GM11168 (cell line): ENCODE measurements at regions not wholly inside any gene's neighbourhood (a gene's known extent, or its start where the extent isn't known, plus 50 kb on each side); places are given as distances from the start of the nearest gene placed in this dataset.
"Not testable (repeated sequence)": the region's sequence is repeated elsewhere in the genome, so short reads cannot be mapped to it uniquely, and the experiment has no call there.

Source experiments
- in situ Hi-C: fragments of 300-500 bp; cut with MboI; formaldehyde crosslinking; loops from one replicate; pipeline ENCODE4 v1.12.0; 2022; ENCODE audit warnings: low sequenced_read_pairs; ENCODE audit not compliant: unreplicated experiment

DNA sequence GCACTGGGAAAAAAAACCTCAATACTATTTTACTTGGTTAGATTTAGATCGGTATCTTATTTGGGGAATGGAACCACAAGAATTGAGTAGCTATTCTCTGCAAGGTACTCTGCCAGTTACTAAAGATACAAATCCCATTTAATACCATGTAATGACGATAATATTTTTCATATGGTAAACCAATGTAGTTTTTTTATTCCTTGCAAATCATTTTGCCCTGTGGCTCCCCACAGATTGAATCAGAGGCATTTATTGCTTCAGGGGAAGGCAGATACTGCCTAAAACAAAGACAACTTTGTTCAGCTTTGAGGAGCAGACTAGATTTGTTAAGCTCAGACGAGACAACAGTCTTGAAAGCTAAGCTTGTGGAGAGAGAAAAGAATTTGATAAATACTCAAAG, 226.7 kb upstream of the RUNX1 start:
- in situ Hi-C loops = no loop called here

DNA sequence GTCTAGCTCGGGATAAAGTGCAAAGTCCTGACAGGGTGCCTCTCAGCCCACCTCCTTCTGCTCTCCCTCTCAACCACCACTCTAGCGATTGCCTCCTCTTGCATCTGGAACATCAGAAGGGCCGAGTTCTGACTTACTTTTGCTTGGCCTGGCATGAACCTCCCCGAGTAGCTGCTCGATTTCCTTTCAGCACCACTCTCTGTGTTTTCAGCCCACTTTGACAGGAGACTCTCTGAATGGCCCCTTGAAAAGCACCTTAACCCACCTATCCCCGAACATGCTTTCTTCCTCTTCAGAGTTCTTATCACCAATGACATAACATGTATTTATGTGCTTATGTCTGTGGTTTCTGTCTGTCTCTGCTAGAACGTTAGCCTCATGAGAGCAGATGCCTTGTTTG, 225.8 kb upstream of the RUNX1 start:
- in situ Hi-C loops = no loop called here

DNA sequence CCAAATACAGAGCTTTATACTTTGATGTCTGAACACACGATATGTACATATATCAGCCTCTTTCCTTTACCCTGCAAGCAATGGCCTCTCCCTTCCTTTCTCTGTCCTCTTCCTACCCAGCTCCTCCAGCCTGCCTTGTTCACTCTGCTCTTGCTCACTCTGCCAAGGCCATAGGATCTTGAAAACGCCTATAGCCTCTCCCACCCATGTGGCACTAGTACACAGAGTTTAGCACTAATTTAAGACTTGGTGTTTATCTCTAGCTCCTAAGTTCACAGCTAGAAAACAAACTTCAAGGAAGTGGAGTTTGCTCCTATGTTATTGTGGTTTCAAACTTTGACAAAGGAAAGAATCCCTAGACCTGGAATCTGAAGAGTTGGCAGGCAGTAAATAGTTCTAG, 225.0 kb upstream of the RUNX1 start:
- in situ Hi-C loops = no loop called here

DNA sequence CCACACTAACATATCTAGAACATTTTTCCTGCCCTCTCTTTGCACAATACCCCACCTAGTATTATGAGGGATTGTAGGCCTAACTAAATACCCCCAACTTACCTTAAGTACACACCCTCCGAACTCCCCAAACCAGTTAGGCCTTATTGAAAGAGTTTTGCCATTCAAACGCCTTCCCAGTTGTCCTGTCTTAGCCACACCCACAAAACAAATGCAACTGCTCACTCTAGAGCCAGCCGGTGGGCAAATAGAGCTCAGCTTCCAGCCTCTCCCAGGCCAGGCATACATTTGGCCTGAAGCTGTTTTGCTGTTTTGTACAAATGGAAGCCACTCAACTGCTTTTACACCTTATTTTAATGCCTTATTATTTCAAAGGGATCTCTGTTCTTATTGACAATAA, 224.2 kb upstream of the RUNX1 start:
- in situ Hi-C loops = no loop called here

DNA sequence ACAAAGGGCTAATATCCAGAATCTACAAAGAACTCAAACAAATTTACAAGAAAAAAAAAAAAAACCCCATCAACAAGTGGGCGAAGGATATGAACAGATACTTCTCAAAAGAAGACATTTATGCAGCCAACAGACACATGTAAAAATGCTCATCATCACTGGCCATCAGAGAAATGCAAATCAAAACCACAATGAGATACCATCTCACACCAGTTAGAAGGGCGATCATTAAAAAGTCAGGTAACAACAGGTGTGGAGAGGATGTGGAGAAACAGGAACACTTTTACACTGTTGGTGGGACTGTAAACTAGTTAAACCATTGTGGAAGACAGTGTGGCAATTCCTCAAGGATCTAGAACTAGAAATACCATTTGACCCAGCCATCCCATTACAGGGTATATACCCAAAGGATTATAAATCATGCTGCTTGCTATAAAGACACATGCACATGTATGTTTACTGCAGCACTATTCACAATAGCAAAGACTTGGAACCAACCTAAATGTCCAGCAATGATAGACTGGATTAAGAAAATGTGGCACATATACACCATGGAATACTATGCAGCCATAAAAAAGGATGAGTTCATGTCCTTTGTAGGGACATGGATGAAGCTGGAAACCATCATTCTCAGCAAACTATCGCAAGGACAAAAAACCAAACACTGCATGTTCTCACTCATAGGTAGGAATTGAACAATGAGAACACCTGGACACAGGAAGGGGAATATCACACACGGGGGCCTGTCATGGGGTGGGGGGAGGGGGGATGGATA, 222.4 kb upstream of the RUNX1 start:
- in situ Hi-C loops = not testable (repeated sequence)

DNA sequence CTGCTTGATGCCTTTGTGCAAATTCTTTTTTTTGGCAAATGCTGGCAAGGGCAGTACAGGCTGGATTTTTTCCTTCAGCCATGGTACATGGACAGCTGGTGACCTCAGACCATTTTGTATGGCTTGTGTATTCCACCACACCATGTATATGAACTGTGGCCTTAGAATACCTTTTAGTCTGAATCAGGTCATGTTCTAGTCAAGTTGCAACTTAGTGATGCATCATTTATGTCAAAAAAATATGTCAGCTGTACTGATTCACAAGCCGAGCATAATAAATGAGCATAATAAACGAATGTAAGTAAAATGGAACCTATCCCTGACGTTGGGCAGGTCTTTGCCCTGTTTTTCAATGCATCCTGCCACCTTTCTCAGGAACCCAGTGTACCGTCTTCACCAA, 219.7 kb upstream of the RUNX1 start:
- in situ Hi-C loops = no loop called here

DNA sequence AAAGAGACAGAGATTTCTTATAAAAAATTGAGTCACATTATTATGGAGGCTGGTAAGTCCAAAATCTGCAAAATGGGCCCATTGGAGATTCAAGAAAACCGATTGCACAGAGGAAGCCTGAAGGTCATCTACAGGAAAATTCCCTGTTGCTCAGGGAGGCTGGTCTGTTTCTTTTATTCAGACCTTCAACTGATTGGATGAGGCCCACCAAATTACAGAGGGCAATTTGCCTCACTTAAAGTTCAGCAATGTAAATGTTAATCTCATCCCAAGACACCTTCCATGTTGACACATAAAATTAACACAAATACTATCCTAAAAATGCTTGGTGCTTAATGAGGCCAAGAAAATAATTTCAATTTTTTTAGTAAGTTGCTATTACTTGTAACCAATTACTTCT, 219.2 kb upstream of the RUNX1 start:
- in situ Hi-C loops = no loop called here

DNA sequence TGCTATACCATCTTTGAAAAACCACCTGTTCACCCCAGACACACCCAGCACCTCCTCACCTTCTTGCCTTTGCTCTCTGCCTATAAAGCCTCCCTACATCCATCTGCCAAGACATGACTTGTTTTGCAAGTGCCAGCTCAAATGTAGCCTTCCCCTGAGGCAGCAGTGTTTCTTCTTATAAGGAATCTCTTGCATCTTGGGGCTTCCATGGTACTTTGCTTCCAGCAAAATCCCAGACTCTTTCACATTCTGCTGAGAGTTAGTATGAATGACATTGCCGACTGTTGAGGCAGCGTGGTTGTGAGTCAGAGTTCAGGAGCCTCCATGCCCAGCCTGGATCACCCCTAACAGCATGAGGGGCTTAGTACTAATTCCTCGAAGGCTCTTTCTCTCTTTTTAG, 217.4 kb upstream of the RUNX1 start:
- in situ Hi-C loops = no loop called here

DNA sequence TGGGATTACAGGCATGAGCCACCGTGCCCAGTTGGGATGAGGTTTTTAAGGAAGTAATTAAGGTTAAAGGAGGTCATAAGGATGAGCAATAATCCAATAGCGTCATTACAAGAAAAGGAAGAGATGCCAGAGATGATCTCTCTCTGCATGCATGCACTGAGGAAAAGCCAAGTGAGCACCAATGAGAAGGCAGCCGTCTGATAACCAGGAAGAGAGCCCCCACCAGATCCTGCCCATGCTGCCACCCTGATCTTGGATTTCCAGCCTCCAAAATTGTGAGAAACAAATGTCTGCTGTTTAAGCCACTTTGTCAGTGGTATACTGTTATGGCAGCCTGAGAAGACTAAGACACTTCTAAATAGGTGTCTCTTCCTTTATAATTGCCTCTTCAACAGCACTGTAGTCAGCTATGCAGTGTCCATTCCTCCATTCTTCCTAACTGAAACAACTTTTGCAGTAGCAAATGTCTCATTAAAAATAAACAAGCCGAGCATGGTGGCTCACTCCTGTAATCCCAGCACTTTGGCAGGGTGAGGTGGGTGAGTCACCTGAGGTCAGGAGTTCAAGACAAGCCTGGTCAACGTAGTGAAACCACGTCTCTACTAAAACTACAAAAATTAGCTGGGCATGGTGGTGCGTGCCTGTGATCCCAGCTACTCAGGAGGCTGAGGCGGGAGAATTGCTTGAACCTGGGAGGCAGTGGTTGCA, 216.2 kb upstream of the RUNX1 start:
- in situ Hi-C loops = no loop called here

DNA sequence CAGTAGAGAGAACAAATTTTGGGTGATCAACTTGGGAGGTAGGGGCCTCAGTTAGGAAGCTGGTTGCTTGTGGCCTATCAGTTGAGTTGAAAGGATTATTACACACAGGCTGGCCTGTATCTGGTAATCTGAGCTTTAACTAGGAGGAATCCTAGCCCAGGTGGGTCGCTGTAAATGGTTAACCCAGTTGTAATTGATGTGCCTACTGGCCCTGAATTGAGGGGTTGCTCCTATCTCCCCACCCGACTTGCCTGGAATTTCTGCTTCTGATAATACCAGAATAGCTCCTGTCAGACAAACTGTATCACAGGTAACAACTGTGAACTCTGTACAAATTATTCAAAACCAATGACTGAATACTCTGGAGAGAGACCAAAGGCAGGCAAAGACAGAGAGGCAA, 210.4 kb upstream of the RUNX1 start:
- in situ Hi-C loops = no loop called here

DNA sequence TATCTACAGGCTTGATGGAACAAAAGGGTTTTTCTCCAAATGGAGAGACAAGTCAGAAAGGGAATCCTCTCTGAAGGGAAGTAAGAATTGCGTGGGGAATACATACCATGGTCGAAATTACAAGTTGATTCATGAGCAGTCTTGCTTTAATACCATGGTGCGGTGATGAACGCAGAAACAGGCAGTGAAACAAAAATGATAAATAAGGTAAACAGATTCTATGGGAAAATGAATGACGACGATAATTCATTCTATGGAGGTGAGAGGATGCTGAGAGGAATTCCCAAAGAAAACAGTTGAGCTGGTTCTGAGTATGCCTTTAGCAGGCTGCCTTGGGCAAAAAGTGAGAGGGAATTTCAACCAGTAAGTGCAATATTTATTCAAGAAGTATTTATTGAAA, 209.4 kb upstream of the RUNX1 start:
- in situ Hi-C loops = no loop called here

DNA sequence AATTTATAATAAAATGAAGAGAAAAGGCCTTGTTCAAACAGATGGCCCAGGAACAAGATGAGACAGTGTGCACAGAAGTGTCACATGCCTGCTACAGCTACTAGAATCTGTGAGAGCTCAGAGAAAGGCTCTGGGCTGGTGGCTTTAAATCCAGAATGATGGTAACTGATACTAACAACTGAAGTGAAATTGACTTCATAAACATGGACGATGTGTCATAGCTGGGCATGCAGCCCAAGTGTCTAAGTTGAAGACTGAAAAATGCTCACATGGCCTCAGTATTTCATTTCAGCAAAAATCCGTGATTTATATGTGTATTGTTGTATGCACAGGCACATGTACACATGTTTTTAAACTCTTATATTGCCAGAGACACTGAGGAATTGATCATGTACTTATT, 208.3 kb upstream of the RUNX1 start:
- in situ Hi-C loops = no loop called here

DNA sequence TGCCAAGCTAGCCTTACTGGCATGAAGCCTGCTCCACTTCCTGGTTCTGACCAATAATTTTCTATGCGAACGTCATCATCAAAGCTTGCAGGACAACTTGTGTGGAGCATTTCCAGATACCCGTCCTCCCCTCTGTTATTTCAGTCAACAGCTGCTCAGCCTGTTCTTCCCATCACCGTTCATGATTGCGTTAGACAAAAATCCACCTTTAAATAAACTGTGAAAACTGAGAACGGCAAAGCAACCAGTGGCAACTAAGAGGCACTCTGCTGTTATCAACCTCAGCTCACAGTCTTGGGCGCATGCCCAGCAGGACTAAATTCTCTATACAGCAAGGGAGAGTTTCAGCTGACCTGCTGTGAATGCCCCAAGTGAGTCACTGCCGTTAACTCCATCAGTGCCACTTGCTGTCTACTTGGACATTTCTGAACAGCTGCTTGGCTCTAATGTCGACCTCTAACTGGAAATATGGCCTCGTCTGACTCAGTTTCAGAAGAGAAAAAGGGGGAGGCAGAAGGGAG, 207.4 kb upstream of the RUNX1 start:
- in situ Hi-C loops = no loop called here

DNA sequence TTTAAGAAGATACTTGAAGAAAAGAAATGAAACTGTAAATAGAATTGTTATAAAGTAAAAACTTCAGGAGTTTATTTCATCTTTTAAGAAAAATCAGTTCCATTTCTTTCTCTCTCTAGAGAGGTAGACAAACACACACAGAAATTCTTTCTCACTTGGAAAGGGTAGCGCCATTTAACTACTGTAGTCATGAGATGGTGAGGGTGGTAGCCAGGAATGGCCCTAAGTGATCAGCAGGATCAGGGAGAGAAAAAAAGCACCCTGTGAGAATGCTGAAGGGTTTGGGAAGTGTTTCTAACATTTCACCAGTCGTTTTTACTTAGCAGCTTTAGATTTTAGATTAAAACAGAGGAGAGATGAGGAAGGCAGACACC, 205.7 kb upstream of the RUNX1 start:
- in situ Hi-C loops = no loop called here

DNA sequence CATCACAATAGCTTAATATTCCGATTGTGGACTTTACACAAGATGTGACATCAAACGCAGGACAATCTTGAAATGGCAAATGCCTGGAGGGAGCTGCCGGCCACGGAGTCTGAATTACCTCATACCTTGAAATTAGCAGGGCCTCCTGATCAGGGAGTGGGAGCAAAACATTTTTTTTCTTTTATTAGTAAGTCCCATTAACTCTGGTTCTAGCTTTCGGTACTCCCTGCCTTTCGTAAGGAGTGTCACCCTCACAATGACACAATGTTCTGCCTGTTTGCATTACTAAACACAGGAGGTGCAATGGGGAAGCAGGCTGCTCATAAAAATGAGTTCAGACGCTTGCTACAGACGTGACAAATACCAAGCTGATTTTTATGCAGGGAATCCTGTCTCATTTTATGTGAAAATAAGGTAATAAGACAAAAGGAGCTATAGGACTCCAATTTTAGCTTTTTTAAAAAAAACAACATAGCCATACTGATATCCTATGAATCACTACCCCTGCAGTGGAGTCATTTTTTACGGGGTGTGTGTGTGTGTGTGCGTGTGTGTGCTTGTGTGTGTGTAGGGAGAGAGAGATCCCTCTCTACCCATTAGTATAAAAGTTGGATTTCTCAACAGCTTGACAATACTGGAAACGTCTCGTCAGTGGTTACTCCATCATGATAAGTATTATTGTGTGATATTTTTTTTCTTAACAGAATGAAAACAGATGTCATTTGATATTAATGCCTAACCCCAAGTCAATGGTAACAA, 205.1 kb upstream of the RUNX1 start:
- in situ Hi-C loops = no loop called here

DNA sequence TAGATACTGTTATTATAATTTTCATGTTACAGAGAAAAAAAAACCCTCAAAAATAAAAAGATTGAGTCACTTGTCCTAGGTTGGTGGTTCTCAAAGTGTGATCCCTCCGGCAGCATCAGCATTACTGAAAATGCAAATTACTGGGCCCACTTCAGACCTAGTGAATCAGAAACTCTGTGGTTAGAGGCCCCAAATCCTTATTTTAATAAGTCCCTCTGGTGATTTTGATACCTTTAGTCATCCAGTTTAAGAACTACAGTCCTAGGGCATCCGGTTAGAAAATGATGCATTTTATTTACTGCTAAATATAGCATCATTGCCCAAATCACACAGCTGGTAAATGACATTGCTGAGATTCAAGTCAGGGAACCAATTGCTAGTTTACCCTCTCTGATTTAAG, 203.7 kb upstream of the RUNX1 start:
- in situ Hi-C loops = no loop called here

DNA sequence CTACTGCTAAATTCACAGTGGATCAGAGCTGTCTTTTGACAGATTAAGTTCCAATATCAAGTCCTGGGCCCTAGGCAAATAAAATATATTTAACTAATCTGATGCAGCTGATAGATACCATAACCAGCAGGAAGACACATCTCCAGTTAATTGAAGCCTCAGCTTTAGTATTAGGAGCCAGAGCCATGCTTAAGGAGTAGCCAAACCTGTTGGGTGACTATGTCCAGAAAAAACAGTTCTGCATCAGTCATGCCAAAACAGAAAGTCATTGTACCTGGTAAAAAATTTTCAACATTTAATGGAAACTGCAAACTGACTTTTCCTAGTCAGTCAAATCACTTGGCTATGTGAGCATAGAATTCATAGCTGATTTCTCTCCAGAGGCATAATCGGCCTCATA, 200.5 kb upstream of the RUNX1 start:
- in situ Hi-C loops = no loop called here

DNA sequence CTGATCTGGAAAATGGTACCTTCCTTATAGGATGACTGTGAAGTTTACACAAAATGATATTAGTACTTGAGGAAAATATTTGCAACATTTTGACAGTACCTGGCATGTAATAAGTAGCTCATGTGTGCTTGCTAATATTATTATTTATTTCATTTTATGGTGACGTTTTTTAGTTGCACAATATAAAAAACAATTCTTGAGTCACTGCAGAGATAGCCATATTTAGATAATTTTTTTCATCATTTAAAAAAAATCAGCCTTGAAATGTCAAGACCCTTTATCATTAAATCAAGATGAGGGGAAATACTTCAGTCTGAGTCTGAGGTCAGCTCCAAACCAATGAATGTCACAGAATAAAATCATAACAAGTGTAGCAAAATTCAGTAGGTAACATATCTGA, 196.8 kb upstream of the RUNX1 start:
- in situ Hi-C loops = no loop called here

DNA sequence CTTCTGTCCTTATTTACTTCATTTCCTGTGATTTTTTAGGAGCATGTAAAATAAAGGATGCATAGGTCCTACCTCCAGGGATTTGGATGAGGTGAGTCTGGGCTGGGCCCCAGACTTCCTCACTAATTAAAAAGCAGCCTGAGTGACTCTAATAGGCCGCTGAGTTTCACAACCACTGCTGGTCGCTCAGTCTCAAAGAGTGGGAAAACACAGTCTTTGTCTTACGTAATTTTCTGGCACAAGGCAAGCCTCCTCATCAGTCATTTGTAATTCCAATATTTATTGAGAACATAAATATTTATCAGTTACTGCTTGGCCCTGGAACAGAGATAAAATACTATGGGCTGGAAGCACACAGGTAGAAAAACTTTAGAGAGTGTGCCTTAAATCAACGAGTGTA, 195.4 kb upstream of the RUNX1 start:
- in situ Hi-C loops = no loop called here

DNA sequence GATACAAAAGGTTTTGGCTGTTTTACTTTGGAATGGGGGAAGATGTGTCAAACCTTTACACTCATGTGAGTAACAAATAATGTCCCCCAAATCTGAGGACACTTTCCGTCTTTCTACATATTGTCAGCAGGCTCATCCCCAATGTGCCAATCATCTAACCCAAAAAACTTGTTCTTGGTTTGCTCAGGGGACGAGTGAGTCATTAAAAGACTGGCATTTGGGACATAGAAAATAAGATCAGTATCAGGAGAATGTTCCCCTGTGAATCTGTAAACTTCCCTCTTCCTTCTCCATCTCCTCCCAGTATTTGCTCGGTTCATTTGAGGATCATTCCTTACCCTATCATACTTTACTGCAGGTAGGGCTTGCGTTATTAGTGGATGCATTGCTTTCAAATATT, 194.1 kb upstream of the RUNX1 start:
- in situ Hi-C loops = no loop called here

DNA sequence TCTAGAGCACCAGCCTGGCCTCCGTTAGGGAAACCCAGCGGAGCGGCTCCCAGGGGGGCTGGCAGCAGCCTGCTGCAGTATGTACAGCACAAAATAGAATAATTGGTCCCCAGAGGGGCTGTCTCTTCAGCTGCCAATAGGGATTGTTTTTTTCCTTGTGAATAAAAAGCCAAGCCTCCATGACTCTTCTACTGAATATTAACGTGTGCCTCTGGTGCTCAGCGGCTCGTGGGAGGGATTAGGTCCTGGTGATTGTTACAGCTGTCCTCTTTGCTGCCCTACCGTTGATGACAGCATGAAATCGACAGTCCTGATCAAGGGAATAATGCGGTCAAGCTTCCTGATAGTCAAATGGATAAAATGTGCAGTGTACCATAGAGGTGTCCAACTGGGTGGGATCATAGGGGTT, 190.7 kb upstream of the RUNX1 start:
- in situ Hi-C loops = no loop called here
